ENCODE measurements at regions not wholly inside any gene's neighbourhood (a gene's known extent, or its start where the extent isn't known, plus 50 kb on each side); places are given as distances from the start of the nearest gene placed in this dataset.
A peak's percentile ranks its signal among the peaks of the same experiment; 100 is the strongest.

GRCh38 chr15:24879492-24879891 lies 75.3 kb upstream of the SNRPN start:
- H3K4me3 ChIP-seq (ENCODE audit: low read depth, low read length) = no peak overlapping the region
- peaks cover 2% of the 10 kb centered on the region for H3K9me3 ChIP-seq (ENCODE audit: severe bottlenecking)
- no peak for DNase-seq
- no peak for TF ChIP-seq CTCF (IDR thresholded peaks at IDR 0.05; ENCODE audit: low read depth, low read length)
- H3K36me3 ChIP-seq = no peaks in the 10 kb centered on the region
- H3K27me3 ChIP-seq (ENCODE audit: insufficient read depth, low read depth, severe bottlenecking) = peaks cover 2% of the 10 kb centered on the region
- no peak overlapping the region for H3K27ac ChIP-seq

GRCh38 chr15:24880663-24881062 lies 74.1 kb upstream of the SNRPN start:
- TF ChIP-seq CTCF (IDR thresholded peaks at IDR 0.05; ENCODE audit: low read depth, low read length) = no peak
- peaks cover 2% of the 10 kb centered on the region for H3K27me3 ChIP-seq (ENCODE audit: insufficient read depth, low read depth, severe bottlenecking)
- no peak overlapping the region for H3K4me3 ChIP-seq (ENCODE audit: low read depth, low read length)
- DNase-seq = no peak
- H3K9me3 ChIP-seq (ENCODE audit: severe bottlenecking) = peaks cover 2% of the 10 kb centered on the region
- no peak overlapping the region for H3K27ac ChIP-seq
- no peaks in the 10 kb centered on the region for H3K36me3 ChIP-seq

GRCh38 chr15:24886538-24886937 lies 68.2 kb upstream of the SNRPN start:
- no peak for DNase-seq
- Histone ChIP-seq H3K4me3 (ENCODE audit: low read depth, low read length) (no peak overlapping the region), H3K27me3 (ENCODE audit: insufficient read depth, low read depth, severe bottlenecking) (no peaks in the 10 kb centered on the region), H3K9me3 (ENCODE audit: severe bottlenecking) (no peaks in the 10 kb centered on the region), H3K27ac (no peak overlapping the region), H3K36me3 (no peaks in the 10 kb centered on the region)
- TF ChIP-seq CTCF (IDR thresholded peaks at IDR 0.05; ENCODE audit: low read depth, low read length) = no peak

GRCh38 chr15:24898715-24899272 lies 56.0 kb upstream of the SNRPN start:
- TF ChIP-seq CTCF (IDR thresholded peaks at IDR 0.05; ENCODE audit: low read depth, low read length) = no peak
- no peak overlapping the region for H3K4me3 ChIP-seq (ENCODE audit: low read depth, low read length)
- H3K27me3 ChIP-seq (ENCODE audit: insufficient read depth, low read depth, severe bottlenecking) = no peaks in the 10 kb centered on the region
- no peaks in the 10 kb centered on the region for H3K36me3 ChIP-seq
- H3K9me3 ChIP-seq (ENCODE audit: severe bottlenecking) = peaks cover 11% of the 10 kb centered on the region
- peak; percentile 59 for DNase-seq
- peak overlapping the region; percentile 85 for H3K27ac ChIP-seq

GRCh38 chr15:24899367-24899766 lies 55.4 kb upstream of the SNRPN start:
- Histone ChIP-seq H3K9me3 (ENCODE audit: severe bottlenecking) (peaks cover 11% of the 10 kb centered on the region), H3K27ac (peak overlapping the region; percentile 85), H3K27me3 (ENCODE audit: insufficient read depth, low read depth, severe bottlenecking) (peaks cover 4% of the 10 kb centered on the region), H3K4me3 (ENCODE audit: low read depth, low read length) (no peak overlapping the region), H3K36me3 (no peaks in the 10 kb centered on the region)
- TF ChIP-seq CTCF (IDR thresholded peaks at IDR 0.05; ENCODE audit: low read depth, low read length) = no peak
- no peak for DNase-seq

- Histone ChIP-seq H3K27me3 (ENCODE audit: insufficient read depth, low read depth, severe bottlenecking) (peaks cover 6% of the 10 kb centered on the region), H3K9me3 (ENCODE audit: severe bottlenecking) (peaks cover 11% of the 10 kb centered on the region), H3K36me3 (no peaks in the 10 kb centered on the region), H3K4me3 (ENCODE audit: low read depth, low read length) (no peak overlapping the region), H3K27ac (peak overlapping the region; percentile 85)
- DNase-seq = no peak
- TF ChIP-seq CTCF (IDR thresholded peaks at IDR 0.05; ENCODE audit: low read depth, low read length) = no peak
Measured at GRCh38 chr15:24899795-24900194, 55.0 kb upstream of the SNRPN start.

Measured in WERI-Rb-1 (cell line).